Activated CD4-positive, alpha-beta T cell treated with anti-CD3 and anti-CD28 coated beads, Interleukin-2, amount 50 U/mL, for 4 hours (primary cell): ENCODE measurements at regions not wholly inside any gene's neighbourhood (a gene's known extent, or its start where the extent isn't known, plus 50 kb on each side); places are given as distances from the start of the nearest gene placed in this dataset.
"Not testable (repeated sequence)": the region's sequence is repeated elsewhere in the genome, so short reads cannot be mapped to it uniquely, and the experiment has no call there.

Source experiments
- DNase-seq, 2 experiments: peaks; one replicate each; pipeline ENCODE4 v3.0.0-alpha.2; 2020

GRCh38 chr3:197404030-197404429, 105.6 kb upstream of the DLG1 start:
- DNase-seq = no peak

- DNase-seq = not testable (repeated sequence)
Measured at GRCh38 chr3:197402401-197402800, 104.0 kb upstream of the DLG1 start.

GRCh38 chr3:197399486-197399885, 101.1 kb upstream of the DLG1 start:
- no peak for DNase-seq

GRCh38 chr3:197398286-197398878, 100.0 kb upstream of the DLG1 start:
- peak in 1 of 2 experiments; percentile 9 for DNase-seq

DNA sequence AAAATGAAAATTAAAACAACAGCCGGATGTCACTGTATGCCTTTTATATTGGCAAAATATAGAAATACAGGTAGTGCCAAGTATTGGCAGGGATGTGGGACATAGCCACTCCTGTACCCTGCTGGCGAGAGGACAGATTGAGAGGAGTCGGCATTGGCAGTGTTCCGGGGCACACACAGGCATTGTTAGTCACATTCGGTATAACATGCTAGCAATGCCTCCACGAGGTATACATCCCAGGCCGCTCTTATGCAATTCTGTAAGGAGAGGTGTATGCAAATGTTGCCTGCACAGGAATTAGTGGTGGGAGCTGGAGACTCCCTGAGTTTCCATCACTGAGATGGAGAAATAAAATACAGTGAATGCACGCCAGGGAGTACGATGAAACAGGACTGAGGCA, 99.4 kb upstream of the DLG1 start:
- DNase-seq = no peak

DNA sequence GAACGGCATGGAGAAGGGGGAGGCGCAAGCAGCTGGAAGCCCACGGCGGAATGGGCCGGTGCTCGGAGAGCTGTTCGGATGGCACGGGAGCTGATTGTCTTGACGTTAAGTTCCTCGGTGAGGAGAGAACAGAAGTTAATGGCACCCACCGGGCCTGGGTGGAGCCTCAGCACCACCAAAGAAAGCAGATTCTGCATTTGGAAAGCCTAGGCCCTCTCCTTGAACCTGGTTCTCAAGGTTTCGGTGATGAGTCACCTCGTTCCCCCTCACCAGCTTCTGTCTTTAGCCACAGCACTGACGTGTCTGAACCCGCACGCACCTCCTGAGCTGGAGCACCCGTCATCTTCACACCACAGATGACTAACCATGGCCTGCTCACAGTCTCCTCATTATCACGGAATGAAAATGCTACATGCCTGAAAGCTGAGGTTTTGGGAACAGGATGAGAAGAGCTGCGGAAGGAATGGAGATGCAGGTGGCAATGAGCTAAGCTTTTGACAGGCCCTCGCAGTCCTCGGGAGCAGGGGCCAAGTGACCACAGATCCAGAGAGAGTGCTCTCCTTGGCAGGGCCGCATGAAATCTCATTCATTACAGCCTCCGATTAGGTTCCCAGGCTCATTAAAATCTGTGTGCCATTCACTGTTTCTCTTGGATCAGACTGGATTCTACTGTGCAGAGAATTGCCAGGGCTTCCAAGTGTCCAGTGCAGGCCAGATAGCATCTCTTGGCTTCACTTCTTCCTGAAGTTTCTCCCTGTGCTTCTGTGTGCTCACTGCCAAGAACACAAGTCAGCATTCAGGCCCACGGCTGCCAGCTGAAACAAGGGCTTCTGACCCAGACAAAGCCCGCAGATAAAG, 96.3 kb upstream of the DLG1 start:
- DNase-seq = peak; percentile 23 to 27

DNA sequence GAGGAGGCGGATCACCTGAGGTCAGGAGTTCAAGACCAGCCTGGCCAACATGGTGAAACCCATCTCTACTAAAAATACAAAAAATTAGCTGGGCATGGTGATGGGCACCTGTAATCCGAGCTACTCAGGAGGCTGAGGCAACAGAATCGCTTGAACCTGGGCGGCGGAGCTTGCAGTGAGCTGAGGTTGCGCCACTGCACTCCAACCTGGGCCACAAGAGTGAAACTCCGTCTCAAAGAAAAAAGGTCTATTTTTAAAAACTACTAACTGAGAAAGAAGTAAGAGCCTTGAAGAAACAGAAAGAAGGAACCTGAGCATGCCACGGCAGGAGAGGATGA, 95.7 kb upstream of the DLG1 start:
- DNase-seq = not testable (repeated sequence)

DNA sequence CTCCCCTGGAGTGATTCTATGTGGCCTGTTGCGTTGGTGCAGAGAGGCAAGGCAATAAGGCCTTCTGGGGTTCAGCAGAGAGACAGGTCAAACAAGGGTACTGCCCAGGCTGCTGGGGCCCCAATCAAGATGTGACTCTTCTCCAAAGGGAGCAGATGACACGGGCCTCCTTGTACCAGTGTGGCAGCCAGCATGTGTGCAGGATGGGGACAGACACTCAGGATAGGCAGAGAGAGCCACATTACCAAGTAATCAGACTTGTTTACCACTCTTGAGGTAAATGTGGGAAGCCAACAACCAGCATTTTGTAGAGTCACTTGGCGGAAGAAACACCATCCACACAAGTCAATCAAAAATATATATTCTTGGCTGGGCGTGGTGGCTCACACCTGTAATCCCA, 95.3 kb upstream of the DLG1 start:
- DNase-seq = no peak

GRCh38 chr3:197392961-197393360, 94.5 kb upstream of the DLG1 start:
- DNase-seq = no peak

GRCh38 chr3:197381371-197381770, 83.0 kb upstream of the DLG1 start:
- no peak for DNase-seq

DNA sequence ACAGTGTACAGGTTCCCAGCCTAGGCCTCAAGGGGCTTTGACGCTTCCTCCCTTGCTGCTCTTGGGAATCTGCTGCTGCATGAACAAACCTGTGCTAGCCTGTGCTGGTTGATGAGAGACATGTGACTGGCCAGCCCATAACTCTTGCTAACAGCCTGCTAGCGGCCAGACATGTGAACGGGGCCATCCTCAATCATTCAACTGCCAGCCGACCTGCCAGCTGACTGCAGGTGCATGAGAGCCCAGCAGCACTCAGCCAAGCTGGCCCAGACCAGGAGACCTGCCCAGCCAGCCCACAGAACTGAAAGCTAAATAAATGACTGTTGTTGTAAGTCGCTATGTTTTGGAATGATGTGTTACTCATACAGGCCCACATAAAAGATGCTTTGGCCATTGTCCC, 82.4 kb upstream of the DLG1 start:
- DNase-seq = no peak

- no peak for DNase-seq
Measured at GRCh38 chr3:197378985-197379718, 80.7 kb upstream of the DLG1 start.

- no peak for DNase-seq
Measured at GRCh38 chr3:197376735-197377555, 78.5 kb upstream of the DLG1 start.

GRCh38 chr3:197376020-197376419, 77.6 kb upstream of the DLG1 start:
- DNase-seq = no peak

DNA sequence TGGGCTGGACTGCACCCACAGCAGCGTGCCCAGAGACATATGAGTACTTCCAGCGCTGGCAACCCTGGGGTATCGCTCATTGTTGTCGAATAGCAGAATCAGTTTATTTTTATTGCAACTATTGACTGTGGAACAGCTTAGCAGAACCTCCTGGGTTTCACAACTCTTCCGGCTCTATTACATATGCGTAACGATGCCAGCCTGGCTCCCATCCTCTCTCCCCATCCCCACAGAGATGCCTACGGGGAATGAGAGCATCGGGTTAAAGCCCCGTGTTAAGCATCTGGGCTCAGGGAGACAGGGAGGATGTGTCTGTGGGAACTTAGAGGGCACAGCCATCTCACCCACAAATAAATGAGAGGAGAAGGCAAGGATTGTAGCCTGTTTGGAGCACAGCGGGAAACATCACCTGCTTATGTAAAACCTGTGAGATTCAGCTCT, 76.6 kb upstream of the DLG1 start:
- DNase-seq = no peak

GRCh38 chr3:197373096-197373495, 74.7 kb upstream of the DLG1 start:
- DNase-seq = no peak

DNA sequence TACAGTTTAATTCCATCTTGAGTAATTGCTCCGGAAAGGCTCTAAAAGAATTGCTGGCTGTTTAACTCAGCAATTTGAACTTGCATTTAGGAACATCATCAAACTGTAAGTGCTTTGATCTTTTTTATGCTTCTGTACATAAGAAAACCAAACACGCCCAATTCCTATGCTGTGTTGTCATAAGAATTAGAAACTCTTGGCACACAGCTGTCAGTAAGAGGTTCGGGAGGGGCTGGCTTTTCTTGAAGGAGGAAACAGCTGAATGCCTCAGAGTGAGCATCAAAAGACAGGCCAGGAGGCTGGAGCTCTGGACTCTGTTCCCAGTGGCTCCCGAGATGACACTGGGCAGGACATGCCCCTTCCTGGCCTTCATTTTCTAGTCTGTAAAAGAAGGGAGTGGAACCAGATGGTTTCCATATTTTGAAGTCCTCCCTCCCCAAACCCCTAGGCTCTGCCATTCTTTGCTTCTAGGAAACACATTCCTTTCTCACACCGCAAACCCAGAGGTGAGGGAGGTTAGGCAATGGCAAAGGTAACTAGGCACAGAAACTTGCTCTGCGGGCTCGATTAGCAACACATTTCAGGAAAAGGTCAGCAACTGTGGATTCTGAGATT, 73.7 kb upstream of the DLG1 start:
- no peak for DNase-seq

GRCh38 chr3:197371591-197372046, 73.2 kb upstream of the DLG1 start:
- no peak for DNase-seq

DNA sequence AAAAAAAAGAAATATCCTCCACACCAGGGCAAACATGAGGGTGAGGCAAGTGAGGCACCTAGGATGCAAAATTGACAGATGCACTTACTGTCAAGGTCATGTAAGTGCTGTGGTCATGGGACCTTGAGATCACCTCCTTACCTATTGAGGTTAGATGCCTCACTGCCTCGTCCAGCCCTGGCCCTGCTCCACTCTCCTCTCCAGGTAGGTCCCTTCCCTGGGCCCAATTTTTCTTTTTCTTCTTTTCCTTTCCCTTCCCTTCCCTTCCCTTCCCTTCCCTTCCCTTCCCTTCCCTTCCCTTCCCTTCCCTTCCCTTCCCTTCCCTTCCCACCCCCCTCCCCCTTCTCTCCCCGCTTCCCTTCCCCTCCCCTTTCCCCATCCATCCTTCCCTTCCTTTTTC, 71.1 kb upstream of the DLG1 start:
- no peak for DNase-seq

- no peak for DNase-seq
Measured at GRCh38 chr3:197368821-197369220, 70.4 kb upstream of the DLG1 start.

DNA sequence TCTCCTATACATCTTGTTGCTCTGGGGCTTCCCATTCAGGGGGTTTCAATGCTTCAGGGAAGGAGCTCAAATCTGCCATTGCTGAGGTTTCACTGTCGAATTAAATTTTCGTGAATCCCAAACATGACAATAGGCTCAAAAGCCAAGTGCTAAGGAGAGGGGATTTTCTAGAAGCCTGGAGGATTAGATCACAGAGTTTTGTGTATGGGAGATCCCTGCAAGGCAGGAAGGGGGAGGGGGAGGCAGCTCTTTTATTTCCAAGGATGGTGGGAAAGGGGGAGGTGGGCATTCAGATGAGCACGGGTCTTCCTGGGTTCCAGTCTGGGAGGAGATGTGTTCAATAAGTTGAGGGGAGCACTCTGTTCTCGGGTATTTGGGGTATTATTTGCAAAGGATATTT, 69.9 kb upstream of the DLG1 start:
- no peak for DNase-seq

DNA sequence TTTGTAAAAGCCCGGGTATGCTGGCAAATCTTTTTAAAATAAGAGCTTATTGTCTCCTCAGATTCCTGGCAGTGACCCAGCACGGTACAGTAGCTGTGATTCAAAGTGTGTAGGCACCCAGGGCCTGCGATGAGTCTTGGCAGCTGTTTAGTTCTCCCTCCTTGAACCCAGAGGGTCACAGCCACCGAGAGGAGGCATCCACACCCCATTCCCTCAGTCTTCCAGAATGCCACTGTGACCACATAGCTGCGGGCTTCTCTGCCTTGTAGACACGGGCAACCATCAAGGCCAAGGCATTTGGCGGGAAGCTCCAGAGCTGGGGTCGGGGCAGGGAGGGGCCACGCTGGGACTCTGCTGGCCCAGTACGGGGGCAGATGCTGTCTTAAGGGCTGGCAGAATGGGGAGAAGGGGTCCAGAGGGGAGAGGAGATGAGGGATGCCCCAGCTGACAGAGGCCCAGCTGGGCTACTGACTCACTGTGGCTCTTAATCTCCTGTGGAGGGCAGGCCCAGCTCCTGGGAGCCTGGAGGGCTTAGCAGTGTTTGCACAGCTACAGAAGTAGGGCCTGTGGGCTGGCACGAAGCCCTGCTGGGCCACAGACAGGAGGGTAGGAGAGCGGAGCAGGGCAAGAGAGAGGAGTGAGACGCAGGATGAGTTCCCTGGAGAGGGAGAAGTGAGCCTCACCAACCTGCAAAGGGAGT, 68.8 kb upstream of the DLG1 start:
- no peak for DNase-seq
